ENCODE measurements at regions not wholly inside any gene's neighbourhood (a gene's known extent, or its start where the extent isn't known, plus 50 kb on each side); places are given as distances from the start of the nearest gene placed in this dataset.

GRCh38 chr17:77331301-77331864 lies 190.6 kb downstream of the SEC14L1 start (continued):
- no peak for TF ChIP-seq ZNF692 (tag by site-specific recombination; IDR thresholded peaks at IDR 0.05)
- TF ChIP-seq PATZ1 (tag by site-specific recombination; IDR thresholded peaks at IDR 0.05): peak; percentile 40; the same call in 1 of the 2 replicates
- TF ChIP-seq ZNF76 (tag by site-specific recombination; IDR thresholded peaks at IDR 0.05; ENCODE audit: borderline replicate concordance, low read depth): no peak
- no peak for TF ChIP-seq ZNF433 (tag by site-specific recombination; IDR thresholded peaks at IDR 0.05; ENCODE audit: low read depth)
- TF ChIP-seq ZNF776 (tag by site-specific recombination; IDR thresholded peaks at IDR 0.05; ENCODE audit: borderline replicate concordance): no peak
- no peak for TF ChIP-seq YY2 (tag by site-specific recombination; IDR thresholded peaks at IDR 0.05)
- 0 out of 2 replicates have a peak, but pooled peaks have one; percentile 38 for TF ChIP-seq ZBTB7A (tag by site-specific recombination; IDR thresholded peaks at IDR 0.05; ENCODE audit: low read depth)
- 0 out of 2 replicates have a peak, but pooled peaks have one; percentile 45 for TF ChIP-seq ZNF391 (tag by site-specific recombination; IDR thresholded peaks at IDR 0.05; ENCODE audit: borderline replicate concordance, low read depth)
- no peak for TF ChIP-seq ZNF221 (tag by site-specific recombination; IDR thresholded peaks at IDR 0.05; ENCODE audit: borderline replicate concordance)
- TF ChIP-seq ZNF155 (tag by site-specific recombination; IDR thresholded peaks at IDR 0.05): no peak
- 0 out of 2 replicates have a peak, but pooled peaks have one; percentile 68 for TF ChIP-seq KLF17 (tag by site-specific recombination; IDR thresholded peaks at IDR 0.05)
- 0 out of 2 replicates have a peak, but pooled peaks have one; percentile 8 for TF ChIP-seq INSM2 (tag by site-specific recombination; IDR thresholded peaks at IDR 0.05)
- no peak for TF ChIP-seq BCL11B (tag by site-specific recombination; IDR thresholded peaks at IDR 0.05; ENCODE audit: low read depth)
- no peak for TF ChIP-seq ZNF175 (tag by site-specific recombination; IDR thresholded peaks at IDR 0.05)
- no peak for TF ChIP-seq PRDM2 (tag by site-specific recombination; IDR thresholded peaks at IDR 0.05; ENCODE audit: borderline replicate concordance)
- no peak for TF ChIP-seq KLF9 (tag by site-specific recombination; IDR thresholded peaks at IDR 0.05; ENCODE audit: low read depth)
- no peak for TF ChIP-seq HOXC10 (CRISPR knock-in tag; IDR thresholded peaks at IDR 0.05)
- TF ChIP-seq ZNF324 (tag by site-specific recombination; IDR thresholded peaks at IDR 0.05): 0 out of 2 replicates have a peak, but pooled peaks have one; percentile 33
- TF ChIP-seq ZEB2 (tag by site-specific recombination; IDR thresholded peaks at IDR 0.05): peak; percentile 19; the same call in 1 of the 2 replicates
- TF ChIP-seq ZNF747 (tag by site-specific recombination; IDR thresholded peaks at IDR 0.05): no peak
- peak; percentile 87 for TF ChIP-seq ZIC2 (tag by site-specific recombination; IDR thresholded peaks at IDR 0.05)
- TF ChIP-seq ZNF670 (tag by site-specific recombination; IDR thresholded peaks at IDR 0.05; ENCODE audit: low read depth): no peak
- peak; percentile 99 for TF ChIP-seq ZNF335 (tag by site-specific recombination; conservative IDR thresholded peaks at IDR 0.05)
- peak; percentile 89 for TF ChIP-seq EGR2 (tag by site-specific recombination; IDR thresholded peaks at IDR 0.05; ENCODE audit: low read depth)
- TF ChIP-seq KLF10 (tag by site-specific recombination; IDR thresholded peaks at IDR 0.05): no peak
- TF ChIP-seq ZNF585B (tag by site-specific recombination; IDR thresholded peaks at IDR 0.05): no peak
- no peak for TF ChIP-seq ZNF26 (tag by site-specific recombination; IDR thresholded peaks at IDR 0.05)
